CD4-positive, alpha-beta T cell treated with Interleukin-15 for 4 hours (primary cell): ENCODE measurements at regions not wholly inside any gene's neighbourhood (a gene's known extent, or its start where the extent isn't known, plus 50 kb on each side); places are given as distances from the start of the nearest gene placed in this dataset.

ENCODE experiments used
- DNase-seq: peaks from one replicate; pipeline ENCODE4 v3.0.0-alpha.2; 2020; ENCODE audit warnings: low spot score

DNA sequence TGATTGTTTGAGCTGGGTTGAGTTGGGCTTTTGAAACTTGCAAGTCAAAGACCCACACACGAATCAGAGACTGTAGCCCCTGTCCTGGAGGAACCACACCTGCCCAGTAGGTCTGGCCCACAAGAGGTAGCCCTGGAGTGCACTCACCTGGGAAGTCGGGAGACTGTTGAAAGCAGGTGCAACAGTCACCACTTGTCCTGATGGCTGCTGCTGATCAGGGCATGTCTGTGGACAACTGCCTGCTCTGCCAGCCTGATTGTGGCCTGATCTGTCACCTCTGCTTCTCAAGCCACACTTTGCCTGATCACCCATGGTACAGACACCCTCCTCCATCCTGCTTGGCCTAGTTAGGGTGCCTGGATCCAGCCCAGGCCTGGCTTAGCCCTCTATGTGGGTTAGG lies 105.0 kb upstream of the HAAO start:
- no peak for DNase-seq

DNA sequence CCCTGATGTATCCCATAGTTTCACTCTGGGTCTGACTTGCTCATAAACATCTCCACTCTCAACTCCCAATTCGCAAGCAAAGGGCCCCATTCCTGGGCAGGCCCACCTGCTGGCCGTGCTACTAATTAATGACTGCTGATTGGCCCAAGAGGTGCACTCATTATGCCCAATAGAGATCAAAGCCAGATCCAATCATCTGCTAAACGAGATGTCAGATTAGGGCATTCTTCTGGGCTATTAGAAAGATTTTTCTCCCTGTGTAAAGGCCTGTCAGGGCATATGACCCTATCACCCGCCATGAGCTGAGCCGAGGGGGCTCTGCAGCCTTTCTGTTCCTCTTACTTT lies 103.4 kb upstream of the HAAO start:
- no peak for DNase-seq

DNA sequence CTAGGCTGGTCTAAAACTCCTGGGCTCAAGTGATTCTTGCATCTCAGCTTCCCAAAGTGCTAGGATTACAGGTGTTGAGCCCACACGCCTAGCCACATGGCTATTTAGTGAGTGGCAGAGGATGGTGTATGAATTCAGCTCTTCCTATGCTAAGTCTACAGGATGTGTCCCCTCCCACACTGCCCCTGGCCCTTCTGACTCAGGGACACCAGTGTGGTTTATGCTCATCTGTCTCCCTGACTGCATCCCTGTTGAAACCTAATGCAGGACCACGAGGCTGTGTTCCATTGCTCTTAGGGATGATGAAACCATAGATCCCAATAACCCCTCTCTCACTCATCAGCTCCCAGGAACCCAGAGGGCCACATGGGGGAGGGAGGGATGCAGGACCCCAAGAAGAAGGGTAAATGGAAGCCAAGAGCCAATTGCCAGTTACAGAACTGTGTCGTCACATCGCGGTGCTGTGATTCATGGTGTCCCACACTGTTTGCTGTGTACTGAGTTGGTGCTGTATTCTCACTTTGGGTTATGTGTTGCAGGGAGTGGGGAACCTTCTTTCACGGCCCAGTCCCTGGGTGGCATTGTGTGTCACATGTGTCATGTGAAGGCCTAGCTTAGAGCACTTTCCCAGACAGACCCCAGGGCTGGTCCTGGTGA lies 102.9 kb upstream of the HAAO start:
- no peak for DNase-seq

DNA sequence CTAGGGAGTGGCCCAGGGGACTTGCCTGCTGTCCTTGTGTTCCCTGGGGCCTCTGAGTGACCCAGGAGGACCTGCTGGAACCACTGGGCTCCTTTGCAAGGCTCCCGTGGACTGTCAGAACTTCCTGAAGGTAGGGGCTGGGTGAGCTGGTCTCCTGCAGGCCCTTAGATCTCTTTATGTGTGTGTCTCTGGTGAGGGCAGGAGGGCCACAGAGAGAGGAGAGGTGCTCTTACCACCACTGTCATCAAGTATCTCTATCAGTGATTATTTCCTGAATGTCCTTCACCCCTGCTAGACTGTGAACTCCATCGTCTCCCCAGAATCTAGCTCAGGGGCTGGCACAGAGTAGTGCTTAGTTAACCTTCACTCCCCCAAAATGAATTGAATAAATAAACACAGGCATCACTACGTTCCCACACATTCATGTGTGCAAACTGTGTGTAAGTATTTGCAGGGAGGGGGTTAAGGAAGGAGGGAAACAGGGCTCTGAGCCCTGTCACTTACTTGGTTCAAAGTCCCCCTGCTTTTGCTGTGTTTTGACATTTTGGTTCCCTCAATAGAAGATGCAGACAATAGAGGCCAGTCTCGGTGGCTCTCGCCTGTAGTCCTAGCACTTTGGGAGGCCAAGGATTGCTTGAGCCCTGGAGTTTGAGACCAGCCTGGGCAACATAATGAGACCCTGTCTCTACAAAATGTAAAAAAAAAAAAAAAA lies 100.8 kb upstream of the HAAO start:
- DNase-seq = no peak

DNA sequence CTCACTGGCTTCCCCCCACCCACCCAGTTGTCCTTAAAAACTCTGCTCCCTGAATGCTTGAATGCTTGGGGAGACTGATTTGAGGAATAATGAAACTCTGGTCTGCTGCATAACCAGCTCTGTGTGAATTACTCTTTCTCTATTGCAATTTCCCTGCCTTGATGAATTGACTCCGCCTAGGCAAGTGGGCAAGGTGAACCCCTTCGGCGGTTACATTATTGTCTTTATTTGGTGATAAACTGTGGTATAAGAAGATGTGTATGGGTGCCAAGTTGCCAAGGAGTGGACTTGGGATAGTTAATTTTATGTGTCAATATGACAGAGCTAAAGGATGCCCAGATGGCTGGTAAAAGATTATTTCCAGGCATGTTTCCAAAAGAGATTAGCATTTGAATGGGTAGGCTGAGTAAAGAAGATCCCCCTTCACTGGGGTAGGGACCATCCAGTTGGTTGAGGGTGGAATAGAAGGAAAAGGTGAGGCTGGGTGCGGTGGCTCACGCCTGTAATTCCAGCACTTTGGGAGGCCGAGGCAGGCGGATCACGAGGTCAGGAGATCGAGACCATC lies 98.5 kb upstream of the HAAO start:
- no peak for DNase-seq

DNA sequence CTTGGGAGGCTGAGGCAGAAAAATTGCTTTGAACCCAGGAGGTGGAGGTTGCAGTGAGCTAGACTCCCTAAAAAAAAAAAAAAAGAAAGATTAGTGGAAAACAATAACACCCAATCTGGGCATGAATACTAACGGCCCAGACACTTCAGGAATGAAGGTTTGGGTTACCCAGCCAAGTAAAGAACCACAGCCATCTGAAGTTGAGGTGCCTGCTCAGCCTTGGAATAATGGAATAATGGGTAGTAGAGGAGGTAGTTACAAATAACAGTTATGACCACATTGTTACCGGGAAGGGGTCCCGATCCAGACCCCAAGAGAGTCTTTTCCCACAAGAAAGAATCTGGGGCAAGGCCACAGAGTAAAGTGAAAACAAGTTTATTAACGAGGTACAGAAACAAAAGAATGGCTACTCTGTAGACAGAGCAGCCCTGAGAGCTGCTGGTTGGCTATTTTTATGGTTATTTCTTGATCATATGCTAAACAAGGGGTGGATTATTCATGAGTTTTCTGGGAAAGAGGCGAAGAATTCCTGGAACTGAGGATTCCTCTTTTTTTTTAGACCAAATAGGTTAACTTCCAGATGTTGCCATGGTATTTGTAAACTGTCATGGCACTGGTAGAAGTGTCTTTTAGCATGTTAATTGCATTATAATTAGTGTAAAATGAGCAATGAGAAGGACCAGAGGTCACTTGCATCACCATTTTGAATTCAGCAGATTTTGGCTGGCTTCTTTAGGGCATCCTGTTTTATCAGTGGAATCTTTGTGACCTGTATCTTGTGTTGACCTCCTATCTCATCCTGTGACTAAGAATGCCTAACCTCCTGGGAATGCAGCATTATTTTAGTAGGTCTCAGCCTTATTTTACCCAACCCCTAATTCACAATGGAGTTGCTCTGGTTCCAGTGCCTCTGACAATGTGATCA lies 96.2 kb upstream of the HAAO start:
- DNase-seq = no peak

DNA sequence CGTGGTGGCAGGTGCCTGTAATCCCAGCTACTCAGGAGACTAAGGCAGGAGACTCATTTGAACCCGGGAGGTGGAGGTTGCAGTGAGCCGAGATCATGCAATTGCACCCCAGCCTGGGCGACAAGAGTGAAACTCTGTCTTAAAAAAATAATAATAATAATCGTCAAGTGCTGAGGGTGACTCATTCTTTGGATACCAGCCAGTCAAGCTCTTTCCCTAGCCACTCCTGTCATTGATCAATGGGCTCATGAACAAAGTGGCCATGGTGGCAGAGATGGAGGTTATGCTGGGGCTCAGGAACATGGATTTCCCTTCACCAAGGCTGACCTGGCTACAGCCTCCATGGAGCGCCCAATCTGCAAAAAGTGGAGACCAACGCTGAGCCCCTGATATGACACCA lies 94.5 kb upstream of the HAAO start:
- no peak for DNase-seq

DNA sequence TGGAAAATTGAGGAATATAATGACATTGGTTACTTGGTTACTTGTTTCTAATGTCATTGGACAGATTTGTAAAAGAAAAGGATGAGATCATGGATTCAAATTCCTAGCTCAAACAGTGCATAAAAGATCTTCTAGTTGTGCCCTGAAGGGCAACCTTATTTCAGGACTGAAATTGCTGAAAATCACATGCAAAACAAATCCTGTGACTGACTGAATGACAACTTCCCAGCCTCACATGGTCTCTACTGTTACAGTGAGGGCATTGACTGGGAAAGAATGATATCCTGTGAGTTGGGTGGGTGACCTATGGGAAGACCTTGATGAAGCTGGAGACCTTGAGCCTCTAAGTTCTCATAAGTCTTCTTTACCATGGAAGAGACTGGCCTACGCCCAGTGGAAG lies 90.4 kb upstream of the HAAO start:
- DNase-seq = no peak

DNA sequence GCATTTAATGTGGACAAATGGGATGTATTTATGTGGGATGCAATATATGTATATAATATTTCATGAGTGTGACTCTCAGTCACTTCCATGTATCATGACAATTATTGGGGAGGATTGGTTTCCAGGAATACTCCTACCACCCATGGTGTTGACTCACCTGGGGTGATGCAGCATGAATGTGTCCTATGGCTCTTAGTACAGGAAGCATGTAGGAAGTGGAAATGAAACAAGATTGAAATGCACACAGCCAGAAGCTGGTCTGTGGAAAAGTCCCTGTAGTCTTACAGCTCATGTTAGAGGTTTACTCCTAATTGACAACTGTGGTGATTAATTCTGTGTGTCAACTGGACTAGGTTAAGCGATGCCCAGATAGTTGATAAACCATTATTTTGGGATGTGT lies 89.3 kb upstream of the HAAO start:
- DNase-seq = no peak

DNA sequence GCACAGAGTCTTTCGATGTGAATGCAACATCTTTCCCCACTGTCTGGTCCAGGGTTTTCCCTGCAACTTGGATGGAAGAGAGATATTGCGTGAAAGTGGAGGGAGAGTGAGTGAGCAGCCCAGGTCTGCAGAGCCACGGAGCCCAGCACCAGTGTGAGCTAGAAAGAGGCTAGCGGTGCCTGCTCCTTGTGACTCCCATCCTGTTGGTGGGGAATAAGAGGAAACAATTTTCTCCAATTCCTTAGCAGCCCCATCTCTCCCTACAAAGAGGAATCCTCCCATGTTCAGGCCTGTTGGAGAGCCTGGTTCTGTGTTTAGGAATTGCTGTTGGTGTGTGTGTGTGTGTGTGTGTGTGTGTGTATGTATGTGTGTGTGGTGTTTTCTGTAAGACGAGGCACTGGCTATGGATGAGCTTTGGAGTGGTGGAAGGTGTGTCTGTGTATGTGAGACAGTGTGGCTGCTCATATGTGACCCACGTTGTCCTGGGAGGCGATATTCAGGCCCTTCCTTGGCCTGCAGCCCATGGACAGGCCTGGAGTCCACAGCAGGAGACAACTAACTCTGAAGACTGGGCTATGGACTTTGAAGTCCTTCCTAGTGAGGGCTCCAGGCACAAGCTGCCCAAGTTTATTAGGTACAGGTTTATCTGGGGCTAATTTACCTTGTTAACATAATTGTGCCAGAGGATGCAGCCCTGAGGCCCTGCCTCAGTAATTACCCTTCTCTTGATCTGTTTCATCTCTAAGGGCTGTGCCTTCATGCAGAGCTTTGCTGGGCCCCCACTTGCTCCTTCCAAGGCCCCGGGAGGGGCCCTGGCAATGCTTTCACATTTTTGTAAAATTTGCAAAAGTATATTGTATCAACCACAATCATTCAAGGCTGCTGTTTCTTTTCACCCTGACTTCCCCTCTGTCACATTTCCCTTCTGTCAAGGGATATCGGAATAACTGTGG lies 88.6 kb upstream of the HAAO start:
- no peak for DNase-seq

DNA sequence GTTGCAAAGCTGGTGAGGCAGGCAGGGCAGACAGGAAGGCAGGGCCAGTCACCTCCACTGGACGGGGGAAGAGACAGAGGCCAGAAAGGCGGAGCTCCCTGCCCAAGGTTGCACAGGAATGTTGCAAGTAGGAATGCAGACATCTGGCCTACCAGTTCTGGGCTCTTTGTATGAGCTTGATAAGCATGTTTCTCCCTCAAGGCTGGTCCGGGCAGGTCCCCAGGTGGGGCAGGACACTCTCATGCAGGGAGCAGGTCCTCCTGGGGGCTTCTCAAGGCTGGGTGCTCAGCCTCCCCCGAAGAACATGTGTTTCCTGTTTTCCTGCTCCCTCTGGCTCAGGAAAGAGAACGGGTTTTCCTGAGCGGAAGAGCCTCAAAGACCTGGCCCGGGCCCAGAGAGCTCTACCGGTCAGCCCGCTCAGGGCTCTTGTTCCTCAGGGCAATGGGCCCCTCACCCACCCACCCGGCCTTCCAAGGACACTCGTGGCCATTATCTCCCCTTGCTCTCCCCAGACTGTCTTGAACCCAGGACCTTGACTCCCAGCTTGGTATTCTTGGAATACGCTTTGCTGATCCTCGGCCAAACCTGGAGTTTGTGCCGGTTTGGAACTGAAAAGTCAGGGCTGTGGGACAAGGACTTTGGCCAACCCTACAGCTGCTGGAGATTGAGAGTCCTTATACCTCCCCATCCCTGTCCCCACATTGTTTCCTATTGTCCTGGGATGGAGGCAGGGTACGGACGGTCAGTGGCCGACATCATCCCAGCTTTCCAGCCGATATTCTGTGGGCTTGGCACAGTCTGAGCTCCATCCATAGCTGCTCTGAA lies 87.7 kb upstream of the HAAO start:
- DNase-seq = no peak

DNA sequence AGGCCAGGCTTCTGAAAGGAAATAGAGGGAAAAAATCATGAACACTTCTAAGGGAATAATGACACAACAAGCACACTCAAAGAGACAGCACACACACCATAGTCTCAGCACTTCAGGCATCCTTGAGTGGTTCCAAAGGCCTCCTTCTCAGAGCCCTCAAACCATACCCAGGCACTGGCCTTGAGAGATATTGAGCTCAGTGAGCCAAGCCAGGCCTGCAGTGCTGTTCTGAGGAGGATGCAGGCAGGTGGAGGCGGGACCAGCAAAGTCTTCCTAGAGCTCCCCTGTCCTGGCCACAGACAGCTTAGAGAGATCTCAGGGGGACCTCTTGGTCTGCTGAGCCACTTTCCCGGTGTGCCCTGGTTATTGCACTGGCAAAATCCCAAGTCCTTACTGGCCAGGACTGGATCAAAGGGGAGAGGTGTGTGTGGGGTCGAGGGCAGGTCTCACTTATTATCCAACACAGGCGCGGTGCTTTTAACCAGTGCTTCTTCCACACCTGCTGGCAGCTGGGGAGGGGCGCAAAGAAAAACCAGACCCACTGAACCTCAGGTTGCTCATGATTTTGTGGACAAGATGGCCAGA lies 86.8 kb upstream of the HAAO start:
- DNase-seq = no peak

DNA sequence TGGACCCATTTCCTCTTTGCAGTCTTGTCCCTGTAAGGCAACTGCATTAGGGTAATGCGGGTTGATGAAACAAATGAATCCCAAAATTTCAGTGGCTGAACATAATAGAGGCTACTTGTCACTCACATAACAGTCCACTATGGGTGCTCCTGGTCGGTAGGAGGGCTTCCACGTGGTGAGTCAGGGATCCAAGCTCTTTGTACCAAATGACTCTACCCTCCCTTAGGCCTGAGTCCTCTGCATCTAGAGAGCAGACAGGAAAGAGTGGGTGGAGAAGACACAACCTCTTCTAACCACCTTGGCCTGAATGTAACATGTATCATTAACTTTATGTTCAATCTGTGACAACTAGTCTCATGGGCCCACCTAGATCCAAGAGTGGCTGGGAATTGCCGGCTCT lies 86.2 kb upstream of the HAAO start:
- DNase-seq = no peak

DNA sequence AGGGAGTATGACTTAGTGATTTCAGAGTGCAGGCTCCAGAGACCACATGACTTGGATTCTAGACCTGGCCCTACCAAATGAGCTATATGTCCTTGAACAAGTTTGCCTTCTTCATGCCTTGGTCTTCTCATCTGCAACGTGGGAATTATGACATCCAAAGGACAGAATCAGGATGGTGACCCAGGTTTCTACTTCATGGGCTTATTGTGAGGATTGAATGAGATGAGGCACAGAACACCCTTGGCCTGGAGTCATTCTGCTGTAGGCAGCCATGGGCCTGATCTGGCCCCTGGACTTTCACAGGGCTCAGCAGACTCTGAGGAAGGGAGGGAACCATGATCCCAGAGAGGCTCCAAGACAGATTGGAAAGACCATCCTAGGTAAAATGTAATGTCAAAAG lies 85.6 kb upstream of the HAAO start:
- DNase-seq = no peak

DNA sequence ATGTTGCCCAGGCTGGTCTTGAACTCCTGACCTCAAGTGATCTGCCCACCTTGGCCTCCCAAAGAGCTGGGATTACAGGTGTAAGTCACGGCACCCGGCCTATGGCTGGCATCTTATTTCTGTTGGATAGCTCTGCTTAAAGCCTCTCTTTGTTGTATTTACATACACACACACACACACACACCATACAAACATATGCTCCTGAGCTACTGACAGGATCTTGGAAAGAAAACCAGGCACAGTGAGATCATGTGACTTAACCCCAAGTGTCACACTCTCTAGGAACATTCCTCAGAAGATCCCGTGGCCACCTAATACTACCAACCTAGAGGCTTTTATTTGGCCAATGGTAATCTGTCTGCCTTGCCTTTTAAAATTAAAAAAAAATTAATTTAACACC lies 85.1 kb upstream of the HAAO start:
- DNase-seq = no peak

DNA sequence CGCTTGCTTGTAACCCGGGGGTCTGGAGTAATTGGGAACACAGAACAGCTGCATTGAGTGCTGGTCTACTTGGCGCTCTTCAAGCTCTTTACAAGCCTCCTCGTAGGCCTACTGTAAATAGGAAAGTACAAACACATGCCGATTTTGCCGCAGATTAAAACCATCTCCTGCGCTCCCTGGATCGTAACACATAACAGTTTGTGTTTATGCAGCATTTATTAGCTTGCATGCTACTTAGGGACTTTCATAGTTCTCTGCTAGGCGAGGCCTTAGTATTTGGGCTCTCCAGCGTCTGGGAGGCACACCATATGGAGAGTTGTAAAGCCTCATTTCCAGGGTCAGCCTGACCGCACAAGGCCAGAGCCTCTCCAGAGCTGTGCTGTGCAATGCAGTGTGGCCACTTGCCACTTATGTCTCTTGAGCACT lies 84.0 kb upstream of the HAAO start:
- DNase-seq = no peak

DNA sequence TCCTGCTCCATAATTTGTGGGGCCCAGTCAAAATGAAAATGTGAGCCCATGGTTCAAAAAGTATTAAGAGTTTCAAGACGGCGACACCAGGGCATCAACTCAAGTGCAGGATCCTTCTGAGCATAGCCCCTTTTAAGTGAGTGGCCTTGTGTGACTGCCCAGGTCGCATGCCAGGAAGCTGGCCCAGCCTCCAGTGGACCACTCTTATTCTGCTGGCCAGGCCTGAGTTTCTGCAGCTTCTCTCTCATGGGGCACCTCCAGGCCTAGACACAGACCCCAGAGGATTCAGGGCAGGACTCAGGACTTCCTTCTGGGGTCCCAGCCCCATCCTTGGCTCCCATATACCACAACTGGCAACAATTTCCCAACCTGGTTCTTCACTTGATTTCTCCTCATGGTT lies 83.5 kb upstream of the HAAO start:
- no peak for DNase-seq

DNA sequence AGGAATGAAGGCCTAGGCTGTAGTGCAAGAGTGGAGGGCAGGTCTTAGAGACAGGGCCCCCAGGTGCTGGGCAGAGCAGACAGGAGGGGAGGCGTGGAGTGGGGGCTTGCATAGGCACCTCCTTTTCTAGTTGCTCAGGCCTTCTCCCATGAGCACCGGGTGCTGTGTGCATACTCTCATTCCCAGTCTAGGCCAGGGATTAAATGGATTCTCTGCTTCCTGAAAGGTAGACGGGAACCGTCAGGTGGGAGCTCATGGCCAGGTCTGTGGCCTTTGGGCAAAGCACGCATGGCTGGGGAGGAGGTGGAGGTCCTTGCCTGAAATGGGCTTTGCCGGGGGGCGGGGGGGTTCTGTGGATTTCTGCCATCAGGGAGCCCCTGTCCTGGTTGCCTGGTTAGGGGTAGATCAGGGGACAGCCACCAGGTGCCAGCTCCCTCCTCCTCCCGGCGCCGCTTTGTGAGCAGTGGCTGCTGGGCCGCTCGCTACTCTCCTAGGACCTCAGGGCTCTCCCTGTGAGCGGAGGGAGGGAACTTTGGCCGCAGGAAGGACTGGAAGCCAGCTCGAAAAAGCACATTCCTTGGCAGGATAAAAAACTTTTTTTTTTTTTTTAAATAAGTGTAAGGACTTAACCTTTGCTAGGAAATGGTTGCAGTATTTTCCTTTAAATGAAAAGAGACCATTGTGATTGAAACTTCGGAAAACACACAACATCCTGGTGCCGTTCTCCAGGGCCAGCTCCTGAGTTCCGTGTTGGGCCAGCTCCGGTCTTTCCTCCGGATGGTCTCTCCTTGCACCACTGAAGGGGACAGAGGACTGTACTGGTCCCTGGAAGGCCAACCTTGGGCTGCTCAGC lies 82.8 kb upstream of the HAAO start:
- no peak for DNase-seq

DNA sequence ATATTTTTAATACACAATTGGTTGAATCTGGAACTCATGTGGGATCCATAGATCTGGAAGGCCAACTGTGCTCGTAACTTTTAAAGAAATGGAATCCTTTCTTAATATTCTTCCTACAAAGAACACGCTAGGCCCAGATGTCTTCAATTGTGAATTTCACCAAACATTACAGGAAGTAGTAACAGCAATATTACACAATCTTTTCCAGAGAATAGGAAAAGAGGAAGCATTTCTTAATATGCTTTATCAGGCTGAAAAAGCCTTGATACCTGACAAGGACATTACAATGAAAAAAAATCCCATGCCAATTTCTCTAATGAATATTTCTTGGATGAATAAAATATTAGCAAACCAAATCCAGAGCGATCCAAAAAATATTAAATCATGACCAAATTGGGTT lies 80.3 kb upstream of the HAAO start:
- DNase-seq = no peak
